NCI-H460 (cell line): ENCODE measurements at regions not wholly inside any gene's neighbourhood (a gene's known extent, or its start where the extent isn't known, plus 50 kb on each side); places are given as distances from the start of the nearest gene placed in this dataset.

Experiments
- DNase-seq: peaks from one replicate; pipeline ENCODE4 v3.0.0-alpha.2; 2016; ENCODE audit warnings: low read depth; ENCODE audit errors: extremely low read depth

GRCh38 chr10:130481076-130481930 lies 345.1 kb downstream of the GLRX3 start:
- DNase-seq = no peak

GRCh38 chr10:130481936-130482335 lies 345.7 kb downstream of the GLRX3 start:
- DNase-seq = no peak

DNA sequence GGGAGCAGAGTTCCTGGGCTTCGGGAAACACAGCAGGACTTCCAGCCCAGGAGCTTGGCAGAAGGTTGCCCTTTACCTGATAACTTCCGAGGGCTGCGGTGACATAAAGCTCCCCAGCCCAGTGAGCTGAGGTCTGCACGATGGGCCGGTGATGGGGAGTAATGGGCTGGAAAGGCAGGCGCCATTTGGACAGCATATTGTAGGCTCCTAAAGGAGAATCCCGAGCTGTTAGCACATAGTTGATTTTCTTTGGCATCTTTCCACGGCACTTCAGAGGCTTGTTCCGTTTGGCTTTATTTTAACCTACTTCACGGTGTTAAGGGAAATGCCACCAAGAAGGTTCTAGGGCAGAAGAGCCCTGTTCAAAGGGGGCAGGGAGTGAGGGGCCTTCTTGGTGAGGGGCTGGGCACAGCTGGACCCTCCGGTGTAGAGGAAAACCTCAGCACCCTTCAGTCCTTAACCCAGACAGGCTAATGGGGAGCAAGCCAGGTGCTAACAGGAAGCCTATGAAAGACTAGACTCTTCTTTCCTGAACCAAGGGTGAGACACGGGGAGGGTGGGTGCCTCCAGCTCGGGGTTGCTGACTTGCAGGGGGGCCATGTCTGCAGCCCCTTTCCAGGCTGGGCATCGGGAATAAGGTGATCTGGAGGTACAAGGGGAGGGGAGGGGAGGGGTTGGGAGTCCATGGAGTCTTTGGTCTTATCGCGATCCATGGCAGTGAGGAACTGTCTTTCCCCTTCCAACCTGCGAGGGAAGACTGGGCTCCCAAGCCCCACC lies 347.7 kb downstream of the GLRX3 start:
- DNase-seq = no peak

DNA sequence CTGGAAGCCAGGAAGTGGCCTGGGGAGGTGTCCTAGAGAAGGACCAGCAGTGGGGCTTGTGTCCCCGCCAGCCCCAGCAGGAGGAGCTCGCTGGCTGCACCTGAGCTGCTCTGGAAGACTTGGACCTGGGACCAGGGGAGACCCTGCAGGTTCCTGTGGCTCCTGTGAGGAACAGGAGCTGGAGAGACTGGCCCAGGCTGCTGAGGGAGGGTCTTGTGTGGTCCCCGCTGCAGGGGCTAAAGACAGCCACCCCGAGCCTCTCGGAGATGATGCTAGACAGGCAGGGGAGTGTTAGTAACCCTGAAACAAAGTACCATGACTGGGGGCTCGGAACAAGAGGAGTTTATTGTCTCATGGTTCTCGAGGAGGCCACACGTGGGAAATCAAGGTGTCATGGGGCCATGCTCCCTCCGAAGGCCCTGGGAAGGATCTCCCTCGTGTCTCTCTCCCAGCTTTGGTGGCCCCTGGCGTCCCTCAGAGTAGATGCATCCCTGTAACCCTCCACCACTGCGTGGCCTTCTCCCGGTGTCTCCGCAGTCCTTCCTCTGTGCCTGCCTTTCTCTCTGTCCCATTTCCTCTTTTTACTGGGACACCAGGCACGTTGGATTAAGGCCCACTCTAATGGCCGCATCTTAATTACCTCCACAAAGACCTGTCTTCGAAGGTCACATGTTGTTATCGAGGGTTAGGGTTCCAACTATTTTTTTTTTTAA lies 348.4 kb downstream of the GLRX3 start:
- DNase-seq = no peak

GRCh38 chr10:130485236-130485957 lies 349.2 kb downstream of the GLRX3 start:
- DNase-seq = no peak

DNA sequence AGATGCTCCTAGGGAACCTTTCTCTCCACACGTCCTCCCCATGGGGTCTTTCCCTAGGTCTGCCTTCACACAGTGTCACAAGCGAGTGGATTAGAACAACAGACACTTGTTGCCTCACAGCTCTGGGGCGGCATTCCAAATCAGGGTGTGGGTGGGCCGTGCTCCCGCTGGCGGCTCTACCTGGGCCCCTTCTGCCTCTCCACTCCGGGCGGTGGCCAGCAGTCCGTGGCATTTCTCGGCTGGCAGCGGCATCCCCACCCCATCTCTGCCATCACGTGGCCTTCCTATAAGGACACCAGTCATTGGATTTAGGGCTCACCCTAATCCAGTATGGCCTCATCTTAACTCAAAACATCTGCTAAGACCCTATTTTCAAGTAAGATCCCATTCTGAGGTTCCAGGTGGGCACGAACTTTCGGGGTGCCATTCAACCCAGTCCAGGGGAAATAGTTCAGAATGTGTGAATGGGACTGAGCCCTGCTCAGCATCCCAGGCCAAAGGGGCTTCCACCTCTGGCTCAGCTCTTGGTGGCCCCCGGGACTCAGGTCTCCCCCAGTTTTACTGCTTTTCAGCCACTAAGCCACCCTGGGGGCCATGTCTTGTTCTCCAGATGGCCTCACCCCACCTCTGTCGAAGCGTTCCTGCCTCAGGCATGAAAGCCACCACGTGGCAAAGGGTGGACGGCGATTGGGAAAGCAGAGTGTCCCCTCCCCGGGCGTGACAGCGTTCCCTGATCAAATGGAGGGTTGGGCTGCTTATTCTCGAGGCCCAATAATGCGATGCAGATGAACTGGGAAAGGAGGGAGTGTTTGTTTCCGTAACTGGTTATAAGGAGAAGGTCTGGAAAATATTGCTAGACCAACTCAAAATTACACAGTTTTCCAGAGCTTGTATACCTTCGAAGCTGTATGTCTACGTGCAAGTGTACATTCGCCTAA lies 350.0 kb downstream of the GLRX3 start:
- no peak for DNase-seq

DNA sequence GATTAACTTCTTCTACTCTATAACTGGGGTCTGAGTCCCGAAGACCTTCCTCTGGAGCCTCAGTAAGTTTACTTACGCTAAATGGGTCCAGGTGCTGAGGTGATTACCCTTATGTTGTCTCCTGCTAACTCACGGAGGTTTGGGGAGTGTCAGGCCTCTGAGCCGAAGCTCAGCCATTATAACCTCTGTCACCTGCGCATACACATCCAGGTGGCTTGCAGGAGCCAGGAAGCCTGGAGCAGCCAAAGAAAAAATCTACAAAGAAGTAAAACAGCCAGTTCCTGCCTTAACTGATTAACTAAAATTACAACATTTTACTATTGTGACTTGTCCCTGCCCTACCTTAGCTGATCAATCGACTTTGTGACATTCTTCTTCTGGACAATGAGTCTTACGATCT lies 350.7 kb downstream of the GLRX3 start:
- no peak for DNase-seq

GRCh38 chr10:130487566-130487965 lies 351.4 kb downstream of the GLRX3 start:
- DNase-seq = no peak

GRCh38 chr10:130489891-130490290 lies 353.7 kb downstream of the GLRX3 start:
- DNase-seq = no peak

- DNase-seq = no peak
Observed at GRCh38 chr10:130491011-130491692, 355.0 kb downstream of the GLRX3 start.

- no peak for DNase-seq
Observed at GRCh38 chr10:130491693-130492050, 355.5 kb downstream of the GLRX3 start.

- no peak for DNase-seq
Observed at GRCh38 chr10:130492266-130492934, 356.2 kb downstream of the GLRX3 start.

- DNase-seq = no peak
Observed at GRCh38 chr10:130493021-130493420, 356.8 kb downstream of the GLRX3 start.

DNA sequence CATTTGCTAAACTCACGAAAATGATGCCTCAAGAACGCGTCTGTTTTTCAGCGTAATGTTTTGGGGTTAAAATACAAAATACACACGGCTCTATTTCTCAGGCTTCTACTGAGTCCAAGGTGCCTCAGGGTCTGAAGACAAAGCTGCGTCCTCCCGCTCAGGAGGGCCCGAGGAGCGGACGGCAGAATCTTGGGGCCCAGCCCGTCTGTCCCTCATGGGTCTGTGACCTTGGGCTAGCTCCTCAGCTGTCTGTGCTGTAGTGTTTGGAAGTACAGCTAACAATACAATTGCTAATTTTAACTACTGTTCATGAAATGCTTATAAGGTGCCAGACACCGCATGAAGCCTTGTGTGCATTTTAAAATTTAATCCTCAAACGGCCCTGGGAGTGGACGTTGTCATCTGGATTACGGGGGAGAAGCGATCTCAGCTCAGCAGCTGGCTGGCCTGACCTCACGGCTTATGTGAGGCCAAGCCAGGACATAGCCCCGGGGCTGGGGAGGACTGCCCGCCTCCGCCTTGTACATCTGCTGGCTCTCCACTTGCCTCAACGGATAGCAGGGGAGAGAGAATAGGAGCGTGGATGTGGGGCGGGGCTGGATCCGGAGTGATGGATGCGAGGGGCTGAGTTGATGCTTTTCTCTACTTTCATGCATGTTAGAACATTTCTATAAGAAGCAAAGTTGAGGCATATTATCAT lies 357.4 kb downstream of the GLRX3 start:
- DNase-seq = no peak

DNA sequence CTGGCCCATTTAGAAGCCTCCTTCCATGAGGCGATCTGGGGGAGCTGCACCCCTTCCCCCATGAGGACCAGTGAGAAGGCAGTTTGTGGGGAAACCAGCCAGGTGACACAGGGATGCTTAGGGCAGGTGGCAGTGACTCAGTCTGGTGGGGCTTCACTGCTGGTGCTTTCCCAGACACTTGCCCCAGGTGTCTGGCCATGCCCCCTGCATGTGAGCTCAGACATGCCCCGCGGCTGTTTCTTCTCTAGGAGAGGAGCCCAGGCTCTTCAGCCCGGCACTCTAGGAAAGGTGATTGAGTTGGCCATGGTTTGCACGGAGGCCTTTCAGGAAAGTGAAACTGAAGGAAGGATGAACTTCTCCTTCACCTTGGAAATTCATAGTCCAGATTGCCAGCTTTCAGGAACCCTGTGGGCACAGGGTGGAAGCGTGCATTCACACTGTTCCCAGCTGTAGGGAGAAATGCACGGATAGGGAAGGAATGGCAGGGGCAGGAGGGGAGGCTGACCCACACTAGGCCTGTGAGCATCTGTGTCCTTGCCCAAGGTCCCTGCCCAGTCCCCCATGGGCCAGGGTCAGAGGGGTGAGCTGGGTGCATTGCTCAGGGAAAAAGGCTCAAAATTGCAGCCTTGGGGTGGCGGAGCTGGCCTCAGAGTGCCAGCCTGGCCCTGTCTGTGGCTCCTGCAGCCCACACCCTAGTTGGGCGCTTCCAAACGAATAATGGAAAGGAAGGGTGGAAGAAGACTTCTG lies 359.1 kb downstream of the GLRX3 start:
- no peak for DNase-seq

GRCh38 chr10:130495891-130496636 lies 359.9 kb downstream of the GLRX3 start:
- no peak for DNase-seq
